LNCAP (cell line): ENCODE measurements at regions not wholly inside any gene's neighbourhood (a gene's known extent, or its start where the extent isn't known, plus 50 kb on each side); places are given as distances from the start of the nearest gene placed in this dataset.

Experiments used
- CTCF ChIP-seq: fragments of 450-650 bp; IDR thresholded peaks from 2 replicates; pipeline ENCODE4 v1.5.1; 2017; ENCODE audit warnings: mild to moderate bottlenecking

DNA sequence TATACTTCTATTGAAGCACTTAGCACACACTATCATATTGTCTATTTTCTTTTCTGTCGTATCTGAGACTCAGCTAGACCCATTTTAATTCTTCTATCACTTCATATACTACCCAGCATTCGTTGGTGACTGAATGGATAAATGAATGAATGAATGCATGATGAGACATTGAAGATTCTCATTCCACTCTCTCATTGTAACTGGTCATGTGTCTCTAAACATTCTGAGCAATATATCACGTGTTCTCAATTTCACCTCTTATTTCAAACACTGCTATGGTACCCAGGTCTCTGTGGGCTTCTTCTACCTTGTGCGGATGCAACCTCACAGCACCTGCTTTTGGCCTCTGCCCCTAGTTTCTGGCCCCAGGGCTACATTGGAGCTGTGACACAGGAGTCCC is 65.2 kb upstream of the USPL1 start:
- TF ChIP-seq CTCF, result no peak

DNA sequence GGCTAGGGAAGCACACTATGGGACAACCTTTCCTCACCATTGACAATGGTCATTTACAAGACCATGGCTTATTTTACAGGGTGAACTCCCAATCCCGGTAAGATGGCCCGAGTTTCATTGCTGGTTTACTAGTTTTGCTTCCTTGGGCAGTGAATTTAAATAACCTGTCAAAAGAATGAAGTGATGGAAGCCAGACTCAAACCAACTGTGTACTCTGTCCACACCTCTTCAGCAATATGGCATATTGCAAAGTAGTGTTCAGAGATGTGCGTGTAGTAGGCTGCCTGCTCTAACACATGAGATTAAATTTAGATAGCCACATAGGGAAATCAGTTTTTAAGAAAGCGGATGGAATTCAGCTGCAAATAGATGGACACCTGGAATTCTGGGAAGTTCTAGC is 58.4 kb upstream of the USPL1 start:
- no peak for TF ChIP-seq CTCF

GRCh38 chr13:30560212-30560611 is 57.5 kb upstream of the USPL1 start:
- no peak for TF ChIP-seq CTCF

DNA sequence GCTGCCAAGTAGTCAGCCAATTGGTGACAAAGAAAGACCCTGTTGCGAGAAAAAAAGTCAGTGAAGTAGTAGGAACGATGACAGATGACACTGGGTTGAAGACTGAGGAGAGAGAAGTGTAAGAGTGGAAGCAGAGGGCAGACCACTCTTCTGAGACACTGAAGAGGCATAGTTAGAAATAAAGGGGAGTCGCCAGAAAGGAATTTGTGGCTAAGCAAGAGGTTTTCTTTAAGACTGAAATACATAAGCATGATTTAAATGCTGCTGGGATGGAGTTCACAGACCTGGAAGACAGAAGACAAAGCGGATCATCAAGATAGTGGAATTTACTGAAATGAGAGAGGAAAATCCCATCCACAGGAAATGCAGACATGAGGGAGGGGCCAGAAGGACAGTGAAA is 56.2 kb upstream of the USPL1 start:
- TF ChIP-seq CTCF, result no peak

DNA sequence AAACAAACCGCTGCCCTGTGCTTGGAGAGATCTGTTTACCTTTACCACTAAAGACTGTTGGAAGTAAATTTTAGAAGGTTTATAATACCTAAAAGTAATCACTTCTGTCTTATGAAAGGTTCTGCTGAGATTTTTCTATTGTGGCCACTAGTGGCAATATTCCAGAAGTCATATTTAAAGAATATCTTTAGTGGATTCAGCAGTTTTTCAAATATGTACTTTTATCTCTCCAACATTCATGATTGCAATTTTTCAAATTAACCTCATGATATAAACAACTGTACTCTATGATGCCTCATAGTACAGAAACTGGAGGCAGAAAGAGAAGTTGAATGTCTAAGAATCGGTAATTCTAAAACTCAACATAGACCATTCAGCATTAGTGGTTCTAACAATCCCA is 53.2 kb upstream of the USPL1 start:
- no peak for TF ChIP-seq CTCF

- no peak for TF ChIP-seq CTCF
These were observed 52.1 kb upstream of the USPL1 start for GRCh38 chr13:30565658-30566057.

DNA sequence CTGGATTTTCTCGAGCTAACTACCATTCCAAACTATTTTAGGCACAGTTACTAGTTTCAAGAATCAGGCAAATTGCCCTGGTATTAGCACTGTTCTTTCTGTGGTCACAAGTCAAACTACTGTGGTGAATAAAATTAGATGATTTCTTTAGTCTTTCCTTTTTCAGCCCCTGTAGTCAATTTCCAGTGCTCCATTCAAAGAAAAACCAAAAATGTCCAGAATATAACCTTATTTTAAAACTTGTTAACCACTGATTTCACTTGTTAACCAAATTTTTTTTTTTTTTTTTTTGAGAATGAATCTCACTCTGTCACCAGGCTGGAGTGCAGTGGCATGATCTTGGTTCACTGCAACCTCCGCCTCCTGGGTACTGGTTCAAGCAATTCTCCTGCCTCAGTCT is 50.6 kb upstream of the USPL1 start:
- TF ChIP-seq CTCF, result no peak
